GM12878 (cell line): ENCODE measurements at regions not wholly inside any gene's neighbourhood (a gene's known extent, or its start where the extent isn't known, plus 50 kb on each side); places are given as distances from the start of the nearest gene placed in this dataset.

Source experiments
- ATAC-seq: fragments of 200-7000 bp; cut with Tn5 transposase; 3 replicates; pipeline ENCODE4 v1.9.1; 2020; ENCODE audit warnings: mild to moderate bottlenecking, moderate library complexity
- BruUV-seq: library from RNA; stranded (reverse); fragments of 400-500 nt; replicated peaks from 2 replicates; lab custom pipeline; 2021; lab: Mats Ljungman, UMichigan
- CTCF ChIA-PET: fragments of 300-600 bp; sonication (Branson Sonifier 250); formaldehyde crosslinking; extraction: SDS; loops from one replicate; lab custom pipeline; 2021; ENCODE audit warnings: inconsistent platforms; lab: Yijun Ruan, JAX
- POLR2A ChIA-PET: fragments of 350-600 bp; formaldehyde crosslinking; extraction: SDS; loops from one replicate; lab custom pipeline; 2021; ENCODE audit warnings: inconsistent platforms; lab: Charles Lee
- RAD21 ChIA-PET: fragments of 300-600 bp; sonication (Branson Sonifier 250); formaldehyde crosslinking; loops from one replicate; lab custom pipeline; 2023; ENCODE audit warnings: antibody characterized with exemption; ENCODE audit not compliant: unreplicated experiment; lab: Charles Lee
- SMC1A ChIA-PET: fragments of 300-600 bp; sonication (Branson Sonifier 250); formaldehyde crosslinking; loops from one replicate; lab custom pipeline; 2023; ENCODE audit not compliant: unreplicated experiment, uncharacterized antibody; lab: Charles Lee
- DNase-seq: peaks from one replicate; pipeline ENCODE4 v3.0.0-alpha.2; 2011; ENCODE audit warnings: low read depth, low spot score
- FAIRE-seq: peaks from 3 replicates; lab custom pipeline; 2011; peaks lifted over from hg19 to GRCh38; lab: Jason Lieb, UNC
- H2AFZ ChIP-seq: 2 replicates; pipeline ENCODE4 v1.6.0; 2011; ENCODE audit warnings: low read depth, low read length, control low read depth; ENCODE audit not compliant: control insufficient read depth
- H3K27ac ChIP-seq: 2 replicates; pipeline ENCODE4 v1.5.1; 2011; ENCODE audit warnings: control low read depth; ENCODE audit not compliant: control insufficient read depth, insufficient read depth
- H3K27me3 ChIP-seq, 2 experiments: replicated peaks in 1 of 2; 2 replicates each; pipeline versions ENCODE4 v1.6.0 to v1.6.1; 2011; ENCODE audit warnings: low read length in 1 of 2; ENCODE audit not compliant: control insufficient read depth in 2 of 2, insufficient read depth in 2 of 2
- H3K36me3 ChIP-seq, 2 experiments: 2 replicates each; pipeline ENCODE4 v1.5.1; 2011; ENCODE audit warnings: low read length in 1 of 2; ENCODE audit not compliant: control insufficient read depth in 2 of 2, insufficient read depth in 2 of 2
- H3K4me1 ChIP-seq: 2 replicates; pipeline ENCODE4 v1.6.1; 2011; ENCODE audit warnings: mild to moderate bottlenecking, low read length, moderate library complexity, mixed read lengths; ENCODE audit not compliant: control insufficient read depth, insufficient read depth
- H3K4me2 ChIP-seq: 2 replicates; pipeline ENCODE4 v1.6.0; 2011; ENCODE audit warnings: control low read depth; ENCODE audit not compliant: control insufficient read depth, insufficient read depth
- H3K4me3 ChIP-seq: fragments of 200-600 bp; sonication (generic); 2 replicates; pipeline ENCODE4 v1.5.1; 2016
- H3K79me2 ChIP-seq: 2 replicates; pipeline ENCODE4 v1.6.0; 2011; ENCODE audit warnings: low read length; ENCODE audit not compliant: control insufficient read depth, insufficient read depth
- H3K9ac ChIP-seq: 2 replicates; pipeline ENCODE4 v1.8.0; 2011; ENCODE audit warnings: low read length, control low read depth, mixed read lengths; ENCODE audit not compliant: control insufficient read depth, insufficient read depth
- H3K9me3 ChIP-seq: replicated peaks from 3 replicates; pipeline ENCODE4 v1.5.1; 2011; ENCODE audit warnings: mild to moderate bottlenecking, low read length; ENCODE audit not compliant: control insufficient read depth, insufficient read depth
- H4K20me1 ChIP-seq: 2 replicates; pipeline ENCODE4 v1.6.0; 2011; ENCODE audit not compliant: control insufficient read depth, insufficient read depth
- CBX3 ChIP-seq: fragments of 200-600 bp; sonication (generic); IDR thresholded peaks from 2 replicates; pipeline ENCODE4 v1.6.1; 2016; ENCODE audit warnings: low read depth, borderline replicate concordance
- EZH2 ChIP-seq: IDR thresholded peaks from 2 replicates; pipeline ENCODE4 v1.6.1; 2012; ENCODE audit warnings: low read depth, mild to moderate bottlenecking, control low read depth, inconsistent platforms, low read length, borderline replicate concordance; ENCODE audit not compliant: control insufficient read depth
- HDAC2 ChIP-seq: fragments of 200-600 bp; sonication (generic); IDR thresholded peaks from 2 replicates; pipeline ENCODE4 v1.6.1; 2017
- IKZF1 ChIP-seq: fragments of 450-650 bp; conservative IDR thresholded peaks from 2 replicates; pipeline ENCODE4 v1.6.1; 2017; ENCODE audit warnings: antibody characterized with exemption, mild to moderate bottlenecking
- MEF2B ChIP-seq: fragments of 450-650 bp; IDR thresholded peaks from 2 replicates; pipeline ENCODE4 v1.6.1; 2018; ENCODE audit warnings: mild to moderate bottlenecking, moderate library complexity; ENCODE audit not compliant: partially characterized antibody, poor library complexity, severe bottlenecking
- NBN ChIP-seq: fragments of 450-650 bp; IDR thresholded peaks from 2 replicates; pipeline ENCODE4 v1.6.1; 2016
- RELA ChIP-seq: fragments of 450-650 bp; IDR thresholded peaks from 2 replicates; pipeline ENCODE4 v1.8.0; 2014; ENCODE audit warnings: borderline replicate concordance; ENCODE audit not compliant: partially characterized antibody
- RELB ChIP-seq: fragments of 450-650 bp; IDR thresholded peaks from 2 replicates; pipeline ENCODE4 v1.6.1; 2017; ENCODE audit warnings: low read depth, mild to moderate bottlenecking, moderate library complexity
- RFX5 ChIP-seq: IDR thresholded peaks from 2 replicates; pipeline ENCODE4 v1.6.1; 2011; ENCODE audit warnings: low read depth, low read length, improper control_type of control experiment
- TBL1XR1 ChIP-seq: IDR thresholded peaks from 2 replicates; pipeline ENCODE4 v1.6.1; 2012; ENCODE audit warnings: low read depth, low read length, improper control_type of control experiment
- TCF7 ChIP-seq: IDR thresholded peaks from 2 replicates; pipeline ENCODE4 v1.6.1; 2014; ENCODE audit warnings: antibody characterized with exemption, borderline replicate concordance
- WRNIP1 ChIP-seq: IDR thresholded peaks from 2 replicates; pipeline ENCODE4 v1.6.1; 2011; ENCODE audit warnings: low read depth, low read length, improper control_type of control experiment, borderline replicate concordance
- ZNF24 ChIP-seq: fragments of 450-650 bp; IDR thresholded peaks from 2 replicates; pipeline ENCODE4 v1.6.1; 2017; ENCODE audit warnings: antibody characterized with exemption, mild to moderate bottlenecking
- in situ Hi-C: fragments of 300-500 bp; cut with MboI; formaldehyde crosslinking; loops from 9 replicates; pipeline ENCODE4 v1.14.3; 2018; ENCODE audit warnings: mixed read lengths
- intact Hi-C: fragments of 100-400 bp; cut with micrococcal nuclease; formaldehyde crosslinking; loops from one replicate; pipeline ENCODE4 v1.14.2; 2022; ENCODE audit not compliant: unreplicated experiment
- TF ChIP-seq, protein P1 (sequence below): IDR thresholded peaks from 2 replicates; pipeline ENCODE4 v1.6.1; 2012; ENCODE audit warnings: improper control_type of control experiment, low read depth, low read length; ENCODE audit not compliant: insufficient replicate concordance

GRCh38 chr4:165634766-165635165, 238.3 kb upstream of the TLL1 start:
- SMC1A ChIA-PET: interaction anchor here (0.6 kb wide), 1 partner anchor 429 kb away, joined by 3 read pairs; no protein-coding TSS in a partner anchor

More at GRCh38 chr4:165634766-165635165, 238.3 kb upstream of the TLL1 start:
- no TSS peak for BruUV-seq
- FAIRE-seq (no peak), DNase-seq (no peak), ATAC-seq (no peak)
- H3K79me2 ChIP-seq: no peaks in the 10 kb centered on the region
- no peaks in the 10 kb centered on the region for H3K9me3 ChIP-seq
- TF ChIP-seq CBX3 (no peak), EZH2 (no peak), ZNF24 (no peak), HDAC2 (no peak), RFX5 (no peak), WRNIP1 (no peak), IKZF1 (no peak), RELB (no peak), RELA (no peak), MEF2B (no peak), NBN (no peak), TCF7 (no peak), TBL1XR1 (no peak)
- TF ChIP-seq, protein P1, sequence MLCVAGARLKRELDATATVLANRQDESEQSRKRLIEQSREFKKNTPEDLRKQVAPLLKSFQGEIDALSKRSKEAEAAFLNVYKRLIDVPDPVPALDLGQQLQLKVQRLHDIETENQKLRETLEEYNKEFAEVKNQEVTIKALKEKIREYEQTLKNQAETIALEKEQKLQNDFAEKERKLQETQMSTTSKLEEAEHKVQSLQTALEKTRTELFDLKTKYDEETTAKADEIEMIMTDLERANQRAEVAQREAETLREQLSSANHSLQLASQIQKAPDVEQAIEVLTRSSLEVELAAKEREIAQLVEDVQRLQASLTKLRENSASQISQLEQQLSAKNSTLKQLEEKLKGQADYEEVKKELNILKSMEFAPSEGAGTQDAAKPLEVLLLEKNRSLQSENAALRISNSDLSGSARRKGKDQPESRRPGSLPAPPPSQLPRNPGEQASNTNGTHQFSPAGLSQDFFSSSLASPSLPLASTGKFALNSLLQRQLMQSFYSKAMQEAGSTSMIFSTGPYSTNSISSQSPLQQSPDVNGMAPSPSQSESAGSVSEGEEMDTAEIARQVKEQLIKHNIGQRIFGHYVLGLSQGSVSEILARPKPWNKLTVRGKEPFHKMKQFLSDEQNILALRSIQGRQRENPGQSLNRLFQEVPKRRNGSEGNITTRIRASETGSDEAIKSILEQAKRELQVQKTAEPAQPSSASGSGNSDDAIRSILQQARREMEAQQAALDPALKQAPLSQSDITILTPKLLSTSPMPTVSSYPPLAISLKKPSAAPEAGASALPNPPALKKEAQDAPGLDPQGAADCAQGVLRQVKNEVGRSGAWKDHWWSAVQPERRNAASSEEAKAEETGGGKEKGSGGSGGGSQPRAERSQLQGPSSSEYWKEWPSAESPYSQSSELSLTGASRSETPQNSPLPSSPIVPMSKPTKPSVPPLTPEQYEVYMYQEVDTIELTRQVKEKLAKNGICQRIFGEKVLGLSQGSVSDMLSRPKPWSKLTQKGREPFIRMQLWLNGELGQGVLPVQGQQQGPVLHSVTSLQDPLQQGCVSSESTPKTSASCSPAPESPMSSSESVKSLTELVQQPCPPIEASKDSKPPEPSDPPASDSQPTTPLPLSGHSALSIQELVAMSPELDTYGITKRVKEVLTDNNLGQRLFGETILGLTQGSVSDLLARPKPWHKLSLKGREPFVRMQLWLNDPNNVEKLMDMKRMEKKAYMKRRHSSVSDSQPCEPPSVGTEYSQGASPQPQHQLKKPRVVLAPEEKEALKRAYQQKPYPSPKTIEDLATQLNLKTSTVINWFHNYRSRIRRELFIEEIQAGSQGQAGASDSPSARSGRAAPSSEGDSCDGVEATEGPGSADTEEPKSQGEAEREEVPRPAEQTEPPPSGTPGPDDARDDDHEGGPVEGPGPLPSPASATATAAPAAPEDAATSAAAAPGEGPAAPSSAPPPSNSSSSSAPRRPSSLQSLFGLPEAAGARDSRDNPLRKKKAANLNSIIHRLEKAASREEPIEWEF: no peak
- ChIA-PET POLR2A (no interaction called here), CTCF (interaction anchor here (1.1 kb wide), 1 partner anchor 24 kb away, joined by 3 read pairs; no protein-coding TSS in a partner anchor), RAD21 (no interaction called here)
- H3K9ac ChIP-seq: no peak overlapping the region
- H3K4me2 ChIP-seq: no peak overlapping the region
- H3K36me3 ChIP-seq: no peaks in the 10 kb centered on the region
- H2AFZ ChIP-seq: no peak overlapping the region
- in situ Hi-C loops: no loop called here
- H3K4me1 ChIP-seq: no peaks in the 10 kb centered on the region
- no peaks in the 10 kb centered on the region for H4K20me1 ChIP-seq
- intact Hi-C loops: no loop called here
- no peak overlapping the region for H3K27ac ChIP-seq
- H3K4me3 ChIP-seq: no peak overlapping the region
- H3K27me3 ChIP-seq: no peaks in the 10 kb centered on the region
